PC-9 (cell line): ENCODE measurements at regions not wholly inside any gene's neighbourhood (a gene's known extent, or its start where the extent isn't known, plus 50 kb on each side); places are given as distances from the start of the nearest gene placed in this dataset.

ENCODE experiments used
- BruUV-seq: library from RNA; stranded (reverse); fragments of 400-500 nt; replicated peaks from 2 replicates; lab custom pipeline; 2021; lab: Mats Ljungman, UMichigan
- CTCF ChIA-PET: fragments of 300-600 bp; sonication (Branson Sonifier 250); formaldehyde crosslinking; loops from one replicate; lab custom pipeline; 2022; ENCODE audit warnings: antibody characterized with exemption; lab: Charles Lee
- POLR2A ChIA-PET: fragments of 300-600 bp; sonication (Branson Sonifier 250); formaldehyde crosslinking; loops from one replicate; lab custom pipeline; 2022; ENCODE audit warnings: antibody characterized with exemption; ENCODE audit not compliant: unreplicated experiment; lab: Charles Lee
- DNase-seq, 2 experiments: peaks; one replicate each; pipeline versions ENCODE4 v3.0.0 to v3.0.0-alpha.2; 2015 to 2022; ENCODE audit warnings: mixed read lengths in 1 of 2
- H2AFZ ChIP-seq: fragments of 200-600 bp; sonication (generic); 2 replicates; pipeline ENCODE4 v1.8.1; 2017; ENCODE audit warnings: antibody characterized with exemption
- H3F3A ChIP-seq: fragments of 200-600 bp; sonication (generic); 2 replicates; pipeline ENCODE4 v1.8.1; 2017; ENCODE audit warnings: antibody characterized with exemption, mild to moderate bottlenecking, low read depth; ENCODE audit not compliant: insufficient read depth
- H3K27ac ChIP-seq: fragments of 200-600 bp; sonication (generic); 2 replicates; pipeline ENCODE4 v1.6.1; 2016; ENCODE audit warnings: mixed run types
- H3K27me3 ChIP-seq: fragments of 200-600 bp; sonication (generic); 2 replicates; pipeline ENCODE4 v1.6.1; 2016; ENCODE audit warnings: low read depth, mixed run types; ENCODE audit not compliant: insufficient read depth
- H3K36me3 ChIP-seq: fragments of 200-600 bp; sonication (generic); 2 replicates; pipeline ENCODE4 v1.6.1; 2016; ENCODE audit warnings: low read depth, mixed run types
- H3K4me1 ChIP-seq: fragments of 200-600 bp; sonication (generic); replicated peaks from 2 replicates; pipeline ENCODE4 v1.6.1; 2016; ENCODE audit warnings: mixed run types; ENCODE audit not compliant: insufficient read depth
- H3K4me2 ChIP-seq: fragments of 200-600 bp; sonication (generic); 2 replicates; pipeline ENCODE4 v1.6.1; 2017; ENCODE audit warnings: mixed run types
- H3K4me3 ChIP-seq: fragments of 200-600 bp; sonication (generic); 2 replicates; pipeline ENCODE4 v1.6.1; 2016; ENCODE audit warnings: mixed run types
- H3K79me2 ChIP-seq: fragments of 200-600 bp; sonication (generic); 2 replicates; pipeline ENCODE4 v1.6.1; 2017; ENCODE audit warnings: low read depth, mixed run types
- H3K9me2 ChIP-seq: fragments of 200-600 bp; sonication (generic); 2 replicates; pipeline ENCODE4 v1.8.1; 2017; ENCODE audit warnings: mild to moderate bottlenecking; ENCODE audit not compliant: insufficient read depth
- H3K9me3 ChIP-seq: fragments of 200-600 bp; sonication (generic); 2 replicates; pipeline ENCODE4 v1.8.1; 2016; ENCODE audit warnings: low read depth; ENCODE audit not compliant: insufficient read depth
- H4K20me1 ChIP-seq: fragments of 200-600 bp; sonication (generic); 2 replicates; pipeline ENCODE4 v1.8.1; 2017; ENCODE audit not compliant: insufficient read depth
- CTCF ChIP-seq: fragments of 200-600 bp; sonication (generic); conservative IDR thresholded peaks from 2 replicates; pipeline ENCODE4 v1.6.1; 2017; ENCODE audit warnings: mixed run types, antibody characterized with exemption, mild to moderate bottlenecking, moderate library complexity
- EZH2 ChIP-seq: fragments of 200-600 bp; sonication (generic); IDR thresholded peaks from 2 replicates; pipeline ENCODE4 v1.8.0; 2017; ENCODE audit warnings: antibody characterized with exemption, low read depth
- intact Hi-C: fragments of 100-400 bp; cut with micrococcal nuclease; formaldehyde crosslinking; loops from one replicate; pipeline ENCODE4 v1.10.0; 2022; ENCODE audit not compliant: unreplicated experiment

DNA sequence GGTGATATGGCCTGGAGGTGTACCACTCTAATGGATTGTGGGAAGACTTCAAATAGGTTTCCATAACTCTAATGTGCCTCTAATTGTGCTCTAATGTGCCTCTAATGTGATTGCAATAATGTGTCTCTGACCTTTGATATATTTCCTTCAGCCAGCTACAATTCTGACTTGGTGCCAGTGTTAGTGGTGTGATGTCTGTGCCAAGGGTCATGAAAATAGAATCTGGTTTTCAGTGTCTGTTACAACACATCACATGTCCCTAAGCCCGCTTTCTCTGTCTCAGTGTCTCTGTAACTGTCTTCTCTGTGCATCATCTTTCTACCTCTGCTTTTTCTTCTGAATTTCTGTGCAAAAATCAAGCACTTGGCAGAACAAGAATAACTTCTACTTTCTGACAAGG is 77.2 kb upstream of the ECI2 start:
- CTCF ChIA-PET: interaction anchor here (0.6 kb wide), 1 partner anchor 207 kb away, joined by 3 read pairs; no protein-coding TSS in a partner anchor
- H3F3A ChIP-seq: no peaks in the 10 kb centered on the region
- H3K27me3 ChIP-seq: no peaks in the 10 kb centered on the region
- H3K4me3 ChIP-seq: no peak overlapping the region
- DNase-seq: no peak
- H3K4me1 ChIP-seq: no peaks in the 10 kb centered on the region
- H3K27ac ChIP-seq: no peak overlapping the region
- H3K36me3 ChIP-seq: no peaks in the 10 kb centered on the region
- no peak overlapping the region for H3K4me2 ChIP-seq
- no peak for TF ChIP-seq CTCF
- TF ChIP-seq EZH2: no peak
- no peaks in the 10 kb centered on the region for H3K9me2 ChIP-seq
- POLR2A ChIA-PET: no interaction called here
- H3K79me2 ChIP-seq: no peaks in the 10 kb centered on the region
- BruUV-seq: no TSS peak
- intact Hi-C loops: no loop called here
- no peaks in the 10 kb centered on the region for H3K9me3 ChIP-seq
- H2AFZ ChIP-seq: no peak overlapping the region
- no peaks in the 10 kb centered on the region for H4K20me1 ChIP-seq

DNA sequence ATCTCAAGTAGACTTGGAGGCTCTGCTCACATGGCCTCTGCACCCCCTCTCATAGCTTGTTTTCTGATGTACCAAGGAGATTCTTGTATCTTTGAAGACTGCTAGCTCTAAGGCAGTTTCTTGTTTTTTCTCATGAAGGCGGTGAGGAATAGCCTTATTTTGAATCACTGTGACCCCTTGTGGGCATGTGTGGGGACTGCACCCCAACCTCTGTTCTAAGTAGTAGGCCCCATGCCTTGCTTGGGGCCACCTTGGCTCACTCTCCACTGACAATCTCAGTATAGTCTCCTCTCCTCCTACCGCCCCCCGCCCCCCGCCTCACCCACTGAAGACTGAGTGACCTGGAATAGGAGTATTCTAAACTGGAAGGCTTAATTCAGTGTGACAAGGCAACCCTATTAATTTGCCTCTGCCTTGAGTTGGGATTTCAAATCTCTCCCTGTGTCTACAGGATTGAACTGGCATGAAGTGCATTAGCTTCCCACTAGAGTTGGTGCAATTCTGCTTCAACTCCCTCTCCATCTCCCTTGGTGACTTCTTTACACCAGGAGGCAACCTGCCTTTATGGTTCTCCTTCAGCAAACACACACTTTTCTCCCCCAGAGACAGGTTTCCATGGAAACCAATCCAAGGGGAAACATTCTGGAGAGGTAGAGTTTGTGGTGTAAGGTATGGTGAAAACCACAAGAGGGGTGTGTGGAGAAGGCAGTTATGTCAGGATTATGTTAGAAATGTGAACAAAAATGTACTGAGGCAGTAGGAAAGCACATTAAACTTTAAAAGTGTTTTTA is 75.4 kb upstream of the ECI2 start:
- Histone ChIP-seq H3F3A (no peaks in the 10 kb centered on the region), H3K4me3 (no peak overlapping the region), H2AFZ (no peak overlapping the region), H3K9me2 (no peaks in the 10 kb centered on the region), H3K79me2 (no peaks in the 10 kb centered on the region), H3K36me3 (no peaks in the 10 kb centered on the region), H3K27ac (no peak overlapping the region), H3K4me1 (no peaks in the 10 kb centered on the region), H3K4me2 (no peak overlapping the region), H3K9me3 (no peaks in the 10 kb centered on the region), H4K20me1 (no peaks in the 10 kb centered on the region), H3K27me3 (no peaks in the 10 kb centered on the region)
- TF ChIP-seq CTCF: peak; percentile 73
- TF ChIP-seq EZH2: no peak
- CTCF ChIA-PET: interaction anchor here (0.6 kb wide), 1 partner anchor 165 kb away, joined by 6 read pairs; no protein-coding TSS in a partner anchor
- intact Hi-C loops: loop anchor here (2.0 kb wide), 1 partner anchor 156 kb away; no protein-coding TSS in a partner anchor
- DNase-seq: peak in 1 of 2 experiments; percentile 48
- BruUV-seq: no TSS peak
- POLR2A ChIA-PET: no interaction called here

DNA sequence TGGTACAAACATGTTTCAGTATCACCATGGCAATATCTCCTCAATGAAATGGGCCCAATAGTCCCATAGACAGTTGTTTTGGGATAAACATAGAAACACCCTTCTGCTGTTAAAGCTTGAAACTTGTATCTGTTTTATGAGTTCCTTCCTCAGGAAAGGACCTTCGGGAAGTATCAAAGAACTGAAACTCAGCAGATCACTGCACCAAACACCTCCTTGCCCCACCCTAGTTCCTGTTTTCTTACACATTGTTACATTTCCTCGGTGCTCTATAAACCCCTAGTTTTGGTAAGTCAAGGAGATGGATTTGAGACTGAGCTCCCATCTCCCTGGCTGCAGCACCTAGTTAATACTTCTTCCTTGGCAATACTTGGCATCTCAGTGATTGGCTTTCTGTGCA is 73.8 kb upstream of the ECI2 start:
- Histone ChIP-seq H3K9me3 (no peaks in the 10 kb centered on the region), H3K79me2 (no peaks in the 10 kb centered on the region), H3K9me2 (no peaks in the 10 kb centered on the region), H3K27me3 (no peaks in the 10 kb centered on the region), H3F3A (no peaks in the 10 kb centered on the region), H2AFZ (no peak overlapping the region), H4K20me1 (no peaks in the 10 kb centered on the region), H3K36me3 (no peaks in the 10 kb centered on the region), H3K27ac (no peak overlapping the region), H3K4me1 (no peaks in the 10 kb centered on the region), H3K4me3 (no peak overlapping the region), H3K4me2 (no peak overlapping the region)
- CTCF ChIA-PET: no interaction called here
- TF ChIP-seq EZH2 (no peak), CTCF (no peak)
- BruUV-seq: no TSS peak
- no peak for DNase-seq
- intact Hi-C loops: no loop called here
- POLR2A ChIA-PET: no interaction called here
